GM21723 (cell line): ENCODE measurements at regions not wholly inside any gene's neighbourhood (a gene's known extent, or its start where the extent isn't known, plus 50 kb on each side); places are given as distances from the start of the nearest gene placed in this dataset.

Experiments used
- ATAC-seq: cut with Tn5 transposase; IDR thresholded peaks from one replicate; pipeline ENCODE4 v1.9.1; 2021; ENCODE audit warnings: mild to moderate bottlenecking, moderate library complexity; ENCODE audit not compliant: unreplicated experiment

DNA sequence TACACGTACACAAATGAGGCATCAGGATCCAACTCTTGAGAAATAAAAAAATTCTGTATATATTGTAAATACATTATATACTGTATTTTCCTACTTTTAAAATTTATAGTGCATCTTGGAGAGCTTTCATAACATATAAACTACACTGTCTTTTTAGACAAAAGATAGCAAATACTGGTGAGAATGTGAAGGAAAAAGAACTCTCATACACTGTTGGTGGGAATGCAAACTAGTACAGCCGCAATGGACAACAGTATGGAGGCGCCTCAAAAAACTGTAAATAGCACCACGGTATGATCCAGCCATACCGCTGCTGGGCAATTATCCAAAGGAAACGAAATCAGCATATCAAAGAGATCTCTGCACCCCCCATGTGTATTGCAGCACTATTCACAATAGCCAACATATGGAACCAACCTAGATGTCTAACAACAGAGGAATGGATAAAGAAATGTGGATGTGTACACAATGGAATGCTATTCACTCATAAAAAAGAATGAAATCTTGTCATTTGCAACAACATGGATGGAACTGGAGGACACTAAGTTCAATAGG, 292.4 kb downstream of the EFNB2 start:
- no peak for ATAC-seq

DNA sequence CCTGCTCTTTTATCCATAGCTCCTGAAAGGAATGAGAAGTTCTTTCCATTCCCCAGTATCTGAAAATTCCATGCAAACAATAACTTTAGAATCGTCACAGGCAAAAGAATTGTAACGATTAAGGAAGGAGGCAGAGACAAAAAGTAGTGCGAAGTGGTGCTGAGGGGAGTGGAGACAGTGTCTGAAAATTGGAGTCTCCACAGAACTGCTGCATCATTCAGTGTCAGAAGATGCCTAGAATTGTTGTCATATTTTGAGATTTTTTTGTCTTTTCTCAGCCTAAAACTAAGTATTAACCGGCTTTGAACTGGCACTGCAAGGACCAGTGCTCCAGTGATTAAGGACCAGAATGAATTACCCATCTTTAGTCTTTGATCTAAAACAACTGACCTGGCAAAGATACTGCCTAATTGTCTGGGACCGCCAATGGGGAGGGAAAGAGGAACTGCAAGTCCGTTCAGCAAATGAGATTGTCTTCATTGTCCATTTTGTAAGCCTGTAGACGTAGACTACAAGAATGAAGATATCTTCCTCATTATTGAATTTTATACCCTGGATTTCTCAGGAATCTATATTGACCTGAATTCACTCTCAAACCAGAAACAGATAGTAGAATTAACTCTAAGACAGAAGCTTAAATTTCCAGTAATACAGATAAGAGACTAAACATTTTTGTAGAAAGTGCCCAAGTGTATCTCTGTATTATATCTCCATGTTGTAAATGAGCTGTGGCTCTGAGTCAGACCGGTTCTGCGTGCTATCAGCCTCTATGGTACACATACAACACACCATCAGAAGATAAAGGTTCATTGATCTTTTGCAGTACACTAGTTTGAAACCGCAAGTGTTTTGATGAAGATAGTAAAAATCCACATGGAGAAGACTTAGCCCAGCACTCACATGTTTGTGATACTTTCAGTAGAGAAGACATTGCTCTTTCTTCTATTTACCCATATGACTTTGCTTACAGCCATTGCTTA, 293.2 kb downstream of the EFNB2 start:
- no peak for ATAC-seq

DNA sequence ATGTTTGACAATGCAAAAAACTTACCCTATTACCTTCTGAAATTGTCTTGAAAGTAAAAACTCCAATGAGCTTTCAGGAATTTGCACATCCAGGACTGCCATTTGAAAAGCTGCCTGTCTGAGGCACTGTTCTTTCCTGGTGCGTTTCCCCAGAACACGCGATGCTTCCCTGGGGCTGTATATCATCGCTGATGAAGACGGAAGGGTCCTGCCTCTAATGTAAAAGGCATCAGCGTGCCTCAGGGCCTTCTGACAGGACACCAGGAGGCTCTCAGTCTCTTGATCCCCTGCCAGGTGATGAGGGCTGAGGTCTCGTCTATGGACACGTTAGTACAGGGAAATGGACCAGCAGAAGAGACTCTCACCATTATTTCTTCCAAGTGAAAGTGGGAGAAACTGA, 296.8 kb downstream of the EFNB2 start:
- no peak for ATAC-seq

DNA sequence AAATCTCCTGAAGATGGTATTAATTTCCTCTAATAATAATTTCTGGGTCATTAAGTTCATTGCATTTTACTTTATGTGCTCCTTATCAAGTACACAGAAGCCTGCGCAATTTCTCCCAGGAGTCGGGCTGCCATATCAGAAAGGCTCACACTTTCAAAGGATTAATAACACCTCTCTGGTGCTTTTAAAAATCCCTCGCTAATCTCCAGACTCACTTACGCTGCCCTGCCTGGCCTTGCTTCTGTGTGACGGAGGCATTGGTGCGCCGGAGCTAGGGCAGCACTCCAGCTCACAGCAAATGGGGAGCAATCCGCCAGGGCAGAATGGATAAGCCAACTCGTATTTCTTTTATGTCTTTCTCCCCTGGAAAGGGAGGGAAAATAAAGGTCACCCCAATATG, 300.8 kb downstream of the EFNB2 start:
- no peak for ATAC-seq

DNA sequence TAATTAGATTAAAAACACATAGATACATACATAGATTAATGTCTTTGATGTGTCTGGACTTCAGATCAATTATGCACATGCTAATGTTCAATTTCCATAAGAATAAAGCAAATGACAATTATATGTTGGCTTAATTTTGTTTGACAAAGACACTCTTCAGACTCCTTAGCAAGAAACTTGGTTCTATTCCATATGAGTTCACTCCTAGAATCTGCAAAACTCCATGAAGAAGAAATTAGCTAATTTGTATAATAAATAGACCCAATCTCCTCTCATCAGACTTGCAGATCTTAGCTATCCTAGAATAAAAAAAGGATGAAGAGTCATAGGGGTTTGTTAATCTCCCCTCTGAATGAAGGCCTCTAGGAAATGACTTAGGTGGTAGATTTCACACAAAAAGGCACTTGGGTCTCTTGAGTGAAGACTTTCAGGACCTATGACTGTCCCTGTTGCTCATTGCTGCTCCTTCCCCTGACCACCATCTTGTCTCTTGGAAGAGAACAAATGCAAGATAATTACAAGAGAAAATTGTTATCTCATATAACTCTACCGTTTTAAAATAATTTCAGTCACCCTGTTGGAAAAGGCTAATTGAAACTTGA, 302.2 kb downstream of the EFNB2 start:
- ATAC-seq, result no peak

DNA sequence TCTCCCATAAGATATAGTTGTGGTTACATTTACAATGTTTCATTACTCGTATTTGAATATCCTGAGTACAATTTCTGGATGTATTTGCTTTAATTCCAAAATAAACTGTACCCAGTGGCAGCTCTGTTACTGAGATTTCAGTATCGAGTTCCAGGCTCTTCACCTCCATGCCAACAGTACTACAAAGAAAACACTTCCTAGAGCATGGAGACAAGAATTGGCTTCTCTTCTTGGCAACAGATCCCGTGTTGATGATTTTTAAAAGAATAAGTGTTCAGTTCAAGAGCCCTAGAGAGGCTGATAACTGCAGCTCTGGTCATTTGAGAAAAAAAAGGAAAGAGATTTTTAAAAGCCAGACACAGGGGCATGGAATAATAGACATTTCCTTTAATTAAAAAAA, 302.8 kb downstream of the EFNB2 start:
- no peak for ATAC-seq

DNA sequence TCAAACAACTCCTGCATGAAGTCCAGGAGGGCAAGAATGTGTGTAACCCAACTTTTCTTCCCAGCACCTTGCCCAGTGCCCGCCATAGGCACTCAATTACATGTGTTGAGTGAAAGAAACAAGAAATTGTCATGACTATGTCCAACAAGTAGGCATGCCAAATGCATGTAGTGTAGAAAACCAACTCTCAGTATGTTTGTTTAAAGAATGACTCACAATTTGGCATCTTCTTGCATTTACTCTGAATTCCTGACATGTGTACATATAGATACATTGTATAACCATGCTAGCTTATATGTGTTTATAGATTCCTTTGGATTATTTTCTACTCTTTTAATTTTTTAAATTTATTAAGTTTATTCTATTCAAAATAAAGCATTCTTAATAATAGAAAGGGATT, 305.0 kb downstream of the EFNB2 start:
- no peak for ATAC-seq

DNA sequence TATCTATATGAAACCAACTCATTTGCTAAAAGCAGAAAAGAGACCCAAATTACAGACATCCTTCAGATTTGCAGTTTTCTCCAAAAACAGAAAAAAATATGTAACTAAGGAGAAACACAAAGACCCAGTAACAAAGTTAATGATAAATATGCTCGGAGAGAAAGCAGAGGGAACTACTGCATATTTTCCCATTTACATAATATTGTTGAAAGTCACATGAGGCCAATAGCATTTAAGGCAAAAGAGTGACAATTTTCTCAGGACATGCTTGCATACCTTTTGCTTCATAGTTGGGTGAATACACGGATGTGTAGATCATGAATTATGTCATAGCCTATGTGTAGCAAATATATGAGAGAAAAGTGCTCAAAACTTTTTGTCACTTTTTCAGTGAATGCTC, 310.3 kb downstream of the EFNB2 start:
- ATAC-seq, result no peak

DNA sequence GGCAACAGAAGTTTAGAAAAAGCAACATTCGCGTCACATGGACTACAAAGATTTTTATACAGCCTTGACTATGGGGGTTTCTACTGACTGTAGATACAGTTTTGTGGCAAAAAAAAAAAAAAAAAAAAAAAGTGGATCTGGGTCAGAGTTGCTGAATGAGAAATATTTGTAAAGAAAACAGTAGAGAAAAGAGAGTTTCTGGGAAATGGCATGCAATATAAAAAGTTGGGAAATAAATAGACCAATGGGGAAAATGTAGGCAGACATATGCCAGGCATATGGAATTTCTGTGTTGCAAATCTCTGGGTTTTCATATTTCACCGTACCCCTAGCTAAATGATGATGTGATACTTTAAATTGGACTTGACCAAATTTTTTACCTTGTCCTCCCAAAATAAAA, 315.3 kb downstream of the EFNB2 start:
- ATAC-seq, result no peak

DNA sequence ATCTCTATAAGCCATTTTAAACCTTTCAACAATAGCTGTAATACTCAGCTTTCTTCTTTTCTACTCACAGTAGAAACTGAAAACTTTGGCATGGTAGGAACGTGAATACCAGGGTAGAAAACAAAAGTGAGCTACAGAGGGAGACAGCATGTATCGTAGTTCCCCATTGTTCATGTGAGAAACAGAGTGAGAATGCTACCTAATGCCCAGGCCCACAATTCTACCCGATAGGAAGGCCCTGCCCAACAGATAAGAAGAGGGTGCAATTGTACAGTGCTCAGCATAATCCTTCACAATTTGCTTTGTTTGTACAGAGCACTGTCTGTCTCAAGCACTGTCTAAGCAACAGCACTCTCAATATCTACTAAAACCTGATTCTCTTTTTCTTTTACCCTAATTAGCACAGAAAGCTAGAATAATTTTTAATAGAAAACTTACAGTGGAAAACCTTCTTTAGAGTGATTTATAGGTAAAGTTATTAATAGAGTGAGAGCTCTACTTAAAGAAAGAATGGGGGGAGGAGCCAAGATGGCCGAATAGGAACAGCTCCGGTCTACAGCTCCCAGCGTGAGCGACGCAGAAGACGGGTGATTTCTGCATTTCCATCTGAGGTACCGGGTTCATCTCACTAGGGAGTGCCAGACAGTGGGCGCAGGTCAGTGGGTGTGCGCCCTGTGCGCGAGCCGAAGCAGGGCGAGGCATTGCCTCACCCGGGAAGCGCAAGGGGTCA, 322.3 kb downstream of the EFNB2 start:
- ATAC-seq, result no peak

DNA sequence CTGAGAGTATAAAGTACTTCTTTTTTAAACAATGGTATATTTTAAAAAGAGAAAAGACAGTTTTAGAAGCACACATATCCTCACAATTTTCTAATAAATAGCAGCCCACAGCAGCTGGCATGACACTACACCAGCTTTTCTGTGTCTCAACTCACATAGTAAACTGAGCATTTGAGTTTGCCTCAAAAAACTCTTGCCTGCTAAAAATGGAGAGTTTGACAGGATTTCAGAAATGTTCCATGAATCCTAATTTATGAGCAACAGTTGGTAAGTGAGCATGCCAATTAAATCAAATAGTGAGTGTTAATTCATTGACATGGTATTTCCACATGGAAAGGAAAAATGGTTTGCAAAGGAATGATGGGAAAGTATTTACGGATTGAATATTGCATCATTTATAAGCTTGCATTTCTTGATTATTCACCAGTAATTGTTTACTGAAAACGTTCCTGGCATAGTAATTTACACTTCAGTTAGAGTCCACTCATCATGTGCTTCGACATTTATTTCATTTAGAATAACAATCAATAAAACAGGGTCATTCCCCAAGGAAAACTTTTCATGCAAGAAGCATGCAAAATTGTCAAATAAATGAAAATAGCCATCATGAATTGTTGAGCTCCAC, 323.0 kb downstream of the EFNB2 start:
- no peak for ATAC-seq

DNA sequence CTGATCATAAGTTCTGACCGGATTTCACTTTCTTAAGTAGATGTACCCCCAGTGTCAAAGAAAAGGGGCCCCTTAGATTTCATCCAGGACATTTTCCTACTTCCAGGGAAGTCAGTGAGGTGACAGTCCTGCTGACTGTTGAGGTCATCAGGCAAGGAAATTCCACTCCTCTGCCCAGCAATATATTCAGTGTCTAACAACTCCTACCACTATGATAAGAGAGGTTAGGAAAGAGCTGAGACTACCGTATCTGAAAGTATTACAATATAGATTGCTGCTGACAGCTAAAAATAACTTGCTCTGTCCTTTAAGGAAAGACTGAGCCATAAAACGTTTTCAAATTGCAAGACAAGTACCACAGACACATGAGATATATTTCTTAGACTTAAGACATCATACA, 325.1 kb downstream of the EFNB2 start:
- ATAC-seq, result no peak

DNA sequence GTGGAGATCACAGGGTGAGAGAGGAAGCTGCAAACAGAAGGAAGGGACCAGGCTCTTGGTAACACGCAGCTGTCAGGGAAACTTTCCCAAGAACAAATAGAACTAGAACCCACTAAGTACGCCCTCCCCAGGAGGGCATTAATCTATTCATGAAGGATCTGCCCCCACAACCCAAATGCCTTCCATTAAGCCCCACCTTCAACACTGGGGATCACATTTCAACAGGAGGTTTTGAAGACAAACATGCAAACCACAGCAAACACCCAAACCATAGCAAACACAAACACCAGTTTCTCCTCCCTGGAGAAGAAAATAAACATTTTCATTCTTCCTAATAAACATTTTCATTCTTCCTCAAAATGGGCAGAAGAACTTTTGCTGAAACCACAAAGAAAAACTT, 329.6 kb downstream of the EFNB2 start:
- ATAC-seq, result no peak

DNA sequence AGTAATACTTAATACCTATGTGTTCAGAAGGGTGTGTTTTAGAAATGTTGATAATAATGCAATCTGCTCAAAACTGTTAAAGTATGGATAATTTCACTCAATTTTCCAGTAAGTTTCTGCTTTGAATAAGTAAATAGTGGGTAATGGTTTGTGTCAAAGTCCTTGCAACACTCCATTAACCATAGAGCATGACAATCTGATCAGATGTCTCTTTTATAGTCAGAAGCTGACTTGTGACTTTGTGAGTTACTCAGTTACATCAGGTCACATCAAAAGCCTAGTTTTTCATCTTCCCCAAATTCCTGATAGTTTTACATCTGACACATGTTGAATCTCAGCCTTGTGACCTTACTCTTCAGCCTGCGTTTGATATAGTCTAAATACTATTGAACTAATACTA, 338.0 kb downstream of the EFNB2 start:
- ATAC-seq, result no peak

DNA sequence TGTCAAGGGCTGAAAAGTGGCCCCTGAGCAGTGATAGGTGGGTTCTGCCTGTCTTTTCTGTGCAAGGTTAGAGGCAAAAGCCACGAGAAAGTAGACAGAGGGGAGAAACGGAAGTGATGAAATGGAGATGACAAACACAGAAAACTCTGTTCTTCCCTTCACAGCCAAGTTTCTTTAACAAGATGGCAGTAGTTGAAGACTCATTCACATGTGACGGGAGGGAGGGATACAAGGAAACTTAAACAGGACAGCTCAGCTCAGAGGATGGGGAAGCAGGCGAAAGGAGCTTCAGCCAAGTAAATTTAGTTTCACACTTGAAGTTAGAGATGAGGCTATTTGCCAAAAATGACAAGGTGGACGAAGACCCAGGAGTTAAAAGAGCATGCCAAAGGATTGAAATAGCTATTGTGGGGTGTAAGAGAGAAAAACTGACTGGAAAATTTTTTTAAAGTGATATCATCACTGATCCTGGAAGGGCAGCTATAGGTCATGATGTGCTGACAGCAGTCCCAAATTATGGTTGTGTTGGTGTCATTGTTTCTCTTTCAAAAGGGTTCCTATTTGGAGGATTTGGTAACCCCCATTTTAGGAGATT, 347.9 kb downstream of the EFNB2 start:
- no peak for ATAC-seq

DNA sequence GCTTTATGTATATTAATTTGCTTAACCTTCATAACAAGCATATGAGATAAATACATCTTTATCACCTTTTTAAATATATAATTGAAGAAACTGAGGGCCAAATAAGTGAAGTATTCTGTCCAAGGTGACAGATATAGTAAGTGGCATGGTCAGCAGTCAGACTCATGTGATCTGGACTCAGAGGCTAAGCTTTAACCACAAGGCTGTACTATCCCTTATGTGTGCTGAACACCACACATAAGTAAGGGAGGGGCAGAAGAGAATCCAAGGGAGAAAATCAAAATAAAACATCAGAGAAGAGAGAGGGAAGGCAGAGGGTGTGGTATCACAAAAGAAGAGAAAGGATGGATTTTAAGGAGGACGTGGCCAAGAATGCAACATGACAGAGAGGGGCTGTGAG, 348.4 kb downstream of the EFNB2 start:
- ATAC-seq, result no peak

DNA sequence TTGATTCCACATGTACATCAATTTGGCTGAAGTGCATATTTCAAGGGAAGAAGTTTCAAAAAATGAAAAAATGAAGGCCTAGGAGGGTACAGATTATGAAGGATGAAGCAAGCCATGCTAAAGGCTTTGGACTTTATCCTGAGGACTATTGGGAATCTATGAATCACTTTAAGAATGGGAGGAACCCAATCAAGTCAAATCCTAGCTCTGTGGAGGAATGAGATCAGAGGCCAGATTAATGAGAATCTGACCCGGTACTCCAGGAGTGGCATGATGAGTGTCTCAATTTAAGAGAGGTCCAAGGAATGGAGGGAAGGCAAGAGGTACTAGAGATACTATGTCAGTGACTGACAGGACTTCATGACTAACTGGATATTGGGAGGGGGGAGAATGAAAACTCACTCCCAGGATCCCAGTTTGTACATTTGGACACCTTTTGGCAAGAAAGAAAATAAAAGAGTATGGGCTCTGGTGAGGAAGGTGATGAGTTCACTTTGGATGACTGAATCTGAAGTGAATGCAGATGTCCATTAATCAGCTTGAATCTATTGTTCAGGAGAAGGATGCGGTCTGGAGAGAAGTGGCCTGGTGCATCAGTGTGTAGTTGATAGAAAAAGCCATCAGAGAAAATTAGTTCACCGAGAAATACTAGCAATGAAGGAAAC, 349.0 kb downstream of the EFNB2 start:
- ATAC-seq, result no peak

DNA sequence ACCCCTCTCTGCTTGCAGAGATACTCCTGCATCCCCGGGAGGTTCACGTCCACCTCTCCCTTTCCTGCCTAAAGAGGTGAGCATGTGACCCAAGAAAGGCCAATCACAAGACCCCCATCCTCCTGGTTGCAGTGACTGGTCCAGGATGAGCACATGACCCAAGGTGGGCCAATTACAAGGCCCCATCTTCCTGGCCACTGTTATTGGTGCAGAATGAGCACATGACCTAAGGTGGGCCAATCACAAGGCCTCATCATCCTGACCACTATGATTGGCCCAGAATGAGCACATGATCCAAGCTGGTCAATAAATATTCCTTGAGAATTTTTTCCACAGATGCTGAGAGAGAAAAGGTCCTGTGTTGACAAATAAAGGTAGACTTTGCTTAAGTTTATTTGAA, 350.7 kb downstream of the EFNB2 start:
- ATAC-seq, result no peak

DNA sequence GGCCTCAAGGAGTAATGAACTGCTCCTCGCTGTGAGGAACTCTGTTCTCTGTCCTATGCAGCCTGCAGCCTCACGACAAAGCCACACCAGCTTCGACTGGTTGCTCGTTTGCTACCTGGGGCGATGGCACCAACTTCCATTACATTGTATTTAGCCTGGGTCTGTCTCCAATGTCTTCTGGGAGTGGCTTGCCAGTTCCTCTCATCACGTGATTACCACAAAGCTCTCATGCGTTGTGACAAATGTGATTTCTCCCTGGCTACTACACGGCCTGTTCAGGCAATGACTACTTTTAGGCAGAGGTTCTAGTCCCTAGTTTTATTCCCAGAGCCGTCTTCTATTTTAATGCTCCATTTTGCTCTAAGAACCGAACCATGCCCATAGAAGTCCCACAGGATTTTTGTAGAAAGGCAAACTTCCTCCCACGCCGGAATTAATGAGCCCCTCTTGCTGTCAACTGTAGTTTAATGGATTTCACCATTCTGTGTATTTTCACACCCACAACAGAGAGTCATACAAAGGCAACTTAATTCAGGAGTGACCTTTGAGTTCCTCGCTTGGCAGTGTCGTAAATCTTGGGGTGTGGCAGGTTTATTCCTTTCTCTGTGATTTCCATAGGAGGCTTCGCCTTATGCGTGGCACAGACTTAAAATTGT, 351.9 kb downstream of the EFNB2 start:
- ATAC-seq, result no peak

DNA sequence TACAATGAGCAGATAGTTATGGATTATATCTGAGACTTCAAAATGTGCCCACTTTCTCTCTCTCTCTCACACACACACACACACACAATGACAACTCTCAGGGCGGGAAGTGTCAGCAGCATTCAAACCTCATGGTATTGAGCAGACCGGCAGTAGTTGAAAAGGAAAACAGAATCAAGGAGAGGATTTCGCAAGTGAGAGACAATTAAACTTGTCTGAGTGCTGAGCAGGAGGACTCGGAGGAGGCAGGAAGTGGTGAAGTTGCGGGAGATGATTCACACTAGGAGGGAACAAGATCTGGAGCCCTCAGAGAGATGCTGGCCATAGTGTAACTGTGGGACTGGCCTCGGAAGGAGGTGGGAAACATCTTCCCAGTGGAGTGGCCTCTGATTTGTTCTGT, 353.1 kb downstream of the EFNB2 start:
- no peak for ATAC-seq
